Uterus (tissue), 2 donors: ENCODE measurements at regions not wholly inside any gene's neighbourhood (a gene's known extent, or its start where the extent isn't known, plus 50 kb on each side); places are given as distances from the start of the nearest gene placed in this dataset.

Experiments
- CTCF ChIP-seq, 4 experiments: fragments of 200-600 bp in 2 of 4; fragments of 450-650 bp in 2 of 4; sonication (generic) in 2 of 4; IDR thresholded peaks; one replicate each; pipeline ENCODE4 v1.5.1; 2016 to 2019; ENCODE audit warnings: antibody characterized with exemption in 4 of 4, mild to moderate bottlenecking in 2 of 4, moderate library complexity in 1 of 4
- POLR2A ChIP-seq, 2 donors: fragments of 450-650 bp; IDR thresholded peaks; one replicate each; pipeline ENCODE4 v1.6.1; 2016; ENCODE audit warnings: antibody characterized with exemption in 2 of 2, mild to moderate bottlenecking in 1 of 2, moderate library complexity in 1 of 2

GRCh38 chr16:86037999-86038925, 139.3 kb downstream of the IRF8 start:
- TF ChIP-seq CTCF (IDR thresholded peaks at IDR 0.05), result no peak
- no peak for TF ChIP-seq POLR2A (IDR thresholded peaks at IDR 0.05)
